ENCODE measurements at regions not wholly inside any gene's neighbourhood (a gene's known extent, or its start where the extent isn't known, plus 50 kb on each side); places are given as distances from the start of the nearest gene placed in this dataset.

DNA sequence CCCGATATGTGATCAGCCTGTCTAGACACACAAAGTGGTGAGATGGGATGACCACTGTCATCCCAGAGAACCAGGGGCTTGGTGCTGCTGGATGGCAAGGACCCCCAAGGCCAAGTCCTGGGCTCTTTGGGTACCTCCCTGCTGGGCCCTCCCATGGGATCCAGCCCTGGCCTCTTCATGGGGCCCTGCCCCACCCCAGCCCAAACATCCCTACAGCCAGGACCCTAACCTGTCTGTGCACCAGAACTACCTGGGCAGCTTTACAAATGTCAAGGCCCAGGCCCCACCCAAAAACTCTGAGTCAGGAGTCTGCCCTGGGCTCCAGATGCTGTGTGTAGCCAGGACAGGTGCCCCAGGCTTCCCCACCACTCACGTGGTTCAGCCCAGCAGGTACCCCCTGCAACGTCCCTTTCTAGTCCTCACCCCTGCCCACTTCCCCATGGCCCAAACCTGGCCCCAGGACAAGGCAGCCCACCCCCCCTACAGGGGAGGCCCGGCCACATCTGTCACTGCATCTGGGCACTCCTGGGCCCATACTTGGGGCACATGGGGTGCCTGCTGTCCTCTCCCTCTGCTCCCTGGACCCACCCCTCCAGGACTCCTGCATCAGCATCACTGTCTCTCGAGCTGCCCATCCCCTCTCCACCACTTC, 233.5 kb downstream of the TUBA3C start:
- H2BK5ac ChIP-seq (ENCODE audit: insufficient read length, low read length): no peak overlapping the region
- TF ChIP-seq, protein P1, sequence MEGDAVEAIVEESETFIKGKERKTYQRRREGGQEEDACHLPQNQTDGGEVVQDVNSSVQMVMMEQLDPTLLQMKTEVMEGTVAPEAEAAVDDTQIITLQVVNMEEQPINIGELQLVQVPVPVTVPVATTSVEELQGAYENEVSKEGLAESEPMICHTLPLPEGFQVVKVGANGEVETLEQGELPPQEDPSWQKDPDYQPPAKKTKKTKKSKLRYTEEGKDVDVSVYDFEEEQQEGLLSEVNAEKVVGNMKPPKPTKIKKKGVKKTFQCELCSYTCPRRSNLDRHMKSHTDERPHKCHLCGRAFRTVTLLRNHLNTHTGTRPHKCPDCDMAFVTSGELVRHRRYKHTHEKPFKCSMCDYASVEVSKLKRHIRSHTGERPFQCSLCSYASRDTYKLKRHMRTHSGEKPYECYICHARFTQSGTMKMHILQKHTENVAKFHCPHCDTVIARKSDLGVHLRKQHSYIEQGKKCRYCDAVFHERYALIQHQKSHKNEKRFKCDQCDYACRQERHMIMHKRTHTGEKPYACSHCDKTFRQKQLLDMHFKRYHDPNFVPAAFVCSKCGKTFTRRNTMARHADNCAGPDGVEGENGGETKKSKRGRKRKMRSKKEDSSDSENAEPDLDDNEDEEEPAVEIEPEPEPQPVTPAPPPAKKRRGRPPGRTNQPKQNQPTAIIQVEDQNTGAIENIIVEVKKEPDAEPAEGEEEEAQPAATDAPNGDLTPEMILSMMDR (conservative IDR thresholded peaks at IDR 0.05): no peak
- Mint-ChIP-seq H3K4me1 (no peaks in the 10 kb centered on the region), H3K4me3 (no peak overlapping the region), H3K27ac (no peak overlapping the region), H3K36me3 (ENCODE audit: insufficient read depth in 1 of 3, low read depth in 3 of 3) (peaks cover 11 to 16% (median 13%) of the 10 kb centered on the region in 3 experiments; a peak in 6 of 7 replicates), H3K9me3 (peaks cover 89 to 96% of the 10 kb centered on the region in 2 experiments), H3K27me3 (ENCODE audit: low read depth) (no peaks in the 10 kb centered on the region; the same call in none of the 2 replicates)
- H3K18ac ChIP-seq (ENCODE audit: insufficient read length, low read depth, low read length): no peak overlapping the region
- H3K9ac ChIP-seq (ENCODE audit: extremely low read depth, insufficient read length, low read length): no peak overlapping the region
- H4K5ac ChIP-seq (ENCODE audit: insufficient read length, low read depth, low read length): no peak overlapping the region
- H3K27ac ChIP-seq (ENCODE audit: insufficient read length, low read depth, low read length): no peak overlapping the region
- no peak overlapping the region for H3K56ac ChIP-seq (ENCODE audit: insufficient read length, low read depth, low read length)
- no peak overlapping the region for H2BK12ac ChIP-seq (ENCODE audit: insufficient read length, low read depth, low read length)
- no peak overlapping the region for H3K4ac ChIP-seq (ENCODE audit: low read depth, low read length)
- no peaks in the 10 kb centered on the region for H4K20me1 ChIP-seq (ENCODE audit: control insufficient read depth, insufficient read depth, insufficient read length)
- H3K14ac ChIP-seq (ENCODE audit: insufficient read depth, low read length): no peak overlapping the region
- no peak overlapping the region for H4K91ac ChIP-seq (ENCODE audit: insufficient read length, low read depth, low read length)
- no peak overlapping the region for H3K23ac ChIP-seq (ENCODE audit: insufficient read length, low read depth, low read length)
- no peaks in the 10 kb centered on the region for H3K4me1 ChIP-seq (ENCODE audit: insufficient read depth, low read length)
- H3K9me3 ChIP-seq (ENCODE audit: control insufficient read depth, low read depth, low read length): peaks cover 95% of the 10 kb centered on the region
- no peak overlapping the region for H2BK15ac ChIP-seq (ENCODE audit: low read depth, low read length)
- WGBS (ENCODE audit: extremely low coverage, insufficient read length, low lambda C conversion rate): no CpG with 5 or more reads among the region's 5 CpGs
- no peak overlapping the region for H2BK20ac ChIP-seq (ENCODE audit: low read depth, low read length, poor library complexity, severe bottlenecking)
- H2AFZ ChIP-seq (ENCODE audit: low read length): no peak overlapping the region
- no peaks in the 10 kb centered on the region for H3K79me1 ChIP-seq (ENCODE audit: insufficient read depth, low read depth, low read length, poor library complexity, severe bottlenecking)
- no peak overlapping the region for H3K4me2 ChIP-seq (ENCODE audit: insufficient read depth, insufficient read length, low read length)
- H3K23me2 ChIP-seq (ENCODE audit: insufficient read length, low read depth, low read length, poor library complexity, severe bottlenecking): no peaks in the 10 kb centered on the region
- H4K8ac ChIP-seq (replicated peaks; ENCODE audit: insufficient read length, low read depth, low read length): no peak overlapping the region
- no peak overlapping the region for H2BK120ac ChIP-seq (ENCODE audit: low read depth, low read length, poor library complexity, severe bottlenecking)
- DNase-seq: no peak
- no peaks in the 10 kb centered on the region for H3K79me2 ChIP-seq (ENCODE audit: insufficient read depth, low read length)
- no peaks in the 10 kb centered on the region for H3K27me3 ChIP-seq (ENCODE audit: insufficient read depth, low read length)
- H2AK5ac ChIP-seq (ENCODE audit: insufficient read length, low read length): no peak overlapping the region
- no peak overlapping the region for H3T11ph ChIP-seq (ENCODE audit: low read length)
